ENCODE measurements at regions not wholly inside any gene's neighbourhood (a gene's known extent, or its start where the extent isn't known, plus 50 kb on each side); places are given as distances from the start of the nearest gene placed in this dataset.

GRCh38 chr9:81519816-81520495, 169.4 kb downstream of the TLE1 start:
- H2BK20ac ChIP-seq (ENCODE audit: low read length), result no peak overlapping the region
- H3K56ac ChIP-seq (replicated peaks; ENCODE audit: insufficient read length, low read depth, low read length), result no peak overlapping the region
- no peaks in the 10 kb centered on the region for H3K27me3 ChIP-seq (replicated peaks in 1 of 4; ENCODE audit: control insufficient read depth in 3 of 4, extremely low read depth in 1 of 4, insufficient read depth in 3 of 4, low read length in 3 of 4)
- no peak overlapping the region for H2BK5ac ChIP-seq (ENCODE audit: low read depth, low read length)
- no peak overlapping the region for H3K14ac ChIP-seq (ENCODE audit: insufficient read length)
- no peaks in the 10 kb centered on the region for H3K23me2 ChIP-seq (ENCODE audit: low read depth, low read length)
- H3K23ac ChIP-seq (ENCODE audit: insufficient read length), result no peak overlapping the region
- TF ChIP-seq KDM5A (IDR thresholded peaks at IDR 0.05; ENCODE audit: low read length) (no peak), ATF3 (IDR thresholded peaks at IDR 0.05; ENCODE audit: insufficient read depth, low read depth, low read length) (no peak), TAF1 (IDR thresholded peaks at IDR 0.05; ENCODE audit: low read depth, low read length) (no peak), CBX5 (IDR thresholded peaks at IDR 0.05; ENCODE audit: low read depth, low read length) (no peak), RXRA (IDR thresholded peaks at IDR 0.05; ENCODE audit: insufficient read depth, low read depth, low read length) (no peak), CTBP2 (IDR thresholded peaks at IDR 0.05; ENCODE audit: borderline replicate concordance, insufficient read depth, insufficient read length, low read length) (no peak), ASH2L (IDR thresholded peaks at IDR 0.05; ENCODE audit: low read length) (no peak), CHD1 (IDR thresholded peaks at IDR 0.05; ENCODE audit: low read depth, low read length) (no peak), SP2 (IDR thresholded peaks at IDR 0.05; ENCODE audit: low read length) (no peak), RBBP5 (IDR thresholded peaks at IDR 0.05; ENCODE audit: borderline replicate concordance, low read depth, low read length) (no peak), POLR2AphosphoS5 (IDR thresholded peaks at IDR 0.05; ENCODE audit: low read depth, low read length) (no peak), SRF (IDR thresholded peaks at IDR 0.05; ENCODE audit: low read depth, low read length) (no peak), BCL11A (IDR thresholded peaks at IDR 0.05; ENCODE audit: low read depth in 2 of 2, low read length in 2 of 2) (no peak)
- no peaks in the 10 kb centered on the region for H3K79me1 ChIP-seq (ENCODE audit: low read depth, low read length)
- no peak overlapping the region for H4K91ac ChIP-seq (replicated peaks; ENCODE audit: insufficient read length, low read length)
- no peak overlapping the region for H3K18ac ChIP-seq (ENCODE audit: extremely low read depth, low read length)
- H3K79me2 ChIP-seq (ENCODE audit: control insufficient read depth in 1 of 2, insufficient read depth in 2 of 2, low read length in 2 of 2), result no peaks in the 10 kb centered on the region
- H2BK120ac ChIP-seq (replicated peaks; ENCODE audit: low read depth, low read length), result no peak overlapping the region
- no peak overlapping the region for H2BK15ac ChIP-seq (ENCODE audit: low read length)
- CTCF ChIA-PET (ENCODE audit: partially characterized antibody), result interaction anchor here (0.7 to 2.9 kb wide), 3 partner anchors 10 to 47 kb away, joined by 3 to 11 read pairs (median 3); no protein-coding TSS in a partner anchor
- H2AFZ ChIP-seq (ENCODE audit: low read length), result no peak overlapping the region
- H4K5ac ChIP-seq (ENCODE audit: insufficient read length, low read depth, low read length), result no peak overlapping the region
- no peaks in the 10 kb centered on the region for H3K4me1 ChIP-seq (replicated peaks in 1 of 4; ENCODE audit: control insufficient read depth in 3 of 4, insufficient read depth in 4 of 4, low read length in 3 of 4)
- H3K9ac ChIP-seq (replicated peaks in 1 of 4; ENCODE audit: extremely low read depth in 1 of 4, low read depth in 3 of 4, low read length in 3 of 4), result no peak overlapping the region
- H2BK12ac ChIP-seq (ENCODE audit: low read depth, low read length), result no peak overlapping the region
- no peak overlapping the region for H2AK5ac ChIP-seq (ENCODE audit: low read depth, low read length)
- no peak overlapping the region for H3K4me3 ChIP-seq (ENCODE audit: extremely low read depth in 1 of 4, insufficient read depth in 2 of 4, low read depth in 3 of 4, low read length in 4 of 4)
- no peak for DNase-seq (ENCODE audit: low read depth in 1 of 2, low spot score in 2 of 2)
- H4K20me1 ChIP-seq (replicated peaks in 1 of 2; ENCODE audit: control insufficient read depth in 1 of 2, insufficient read depth in 2 of 2, low read length in 2 of 2), result no peaks in the 10 kb centered on the region
- 93% methylated on average over 2 of the region's 2 CpGs; no CpG with 5 or more reads in 1 of the 2 experiments for WGBS, 2 experiments (ENCODE audit: extremely low coverage in 1 of 2, insufficient coverage in 1 of 2, insufficient read length in 1 of 2, insufficient replicate concordance in 2 of 2, low coverage in 1 of 2, low lambda C conversion rate in 2 of 2, missing lambda C conversion rate in 1 of 2)
- FAIRE-seq, result no peak
- H4K8ac ChIP-seq (ENCODE audit: extremely low read depth, insufficient read depth, low read length), result no peak overlapping the region
- no peaks in the 10 kb centered on the region for H3K36me3 ChIP-seq (ENCODE audit: control insufficient read depth in 2 of 4, insufficient read depth in 4 of 4, low read length in 3 of 4)
- POLR2A ChIA-PET (ENCODE audit: partially characterized antibody), result no interaction called here
- H3K4me2 ChIP-seq (ENCODE audit: insufficient read depth in 1 of 2, low read depth in 2 of 2, low read length in 2 of 2), result no peak overlapping the region
- no peak overlapping the region for H3K4ac ChIP-seq (replicated peaks; ENCODE audit: insufficient read length, low read depth, low read length)
- H3K27ac ChIP-seq (ENCODE audit: low read depth, low read length), result no peak overlapping the region
- H3K9me3 ChIP-seq (ENCODE audit: insufficient read depth in 2 of 2, low read depth in 1 of 2, low read length in 1 of 2), result no peaks in the 10 kb centered on the region
